ENCODE measurements at regions not wholly inside any gene's neighbourhood (a gene's known extent, or its start where the extent isn't known, plus 50 kb on each side); places are given as distances from the start of the nearest gene placed in this dataset.

- H3K4me3 ChIP-seq = no peak overlapping the region
- peaks cover 24% of the 10 kb centered on the region for H3K27me3 ChIP-seq (ENCODE audit: low read depth)
- DNase-seq = no peak
- TF ChIP-seq, protein P1, sequence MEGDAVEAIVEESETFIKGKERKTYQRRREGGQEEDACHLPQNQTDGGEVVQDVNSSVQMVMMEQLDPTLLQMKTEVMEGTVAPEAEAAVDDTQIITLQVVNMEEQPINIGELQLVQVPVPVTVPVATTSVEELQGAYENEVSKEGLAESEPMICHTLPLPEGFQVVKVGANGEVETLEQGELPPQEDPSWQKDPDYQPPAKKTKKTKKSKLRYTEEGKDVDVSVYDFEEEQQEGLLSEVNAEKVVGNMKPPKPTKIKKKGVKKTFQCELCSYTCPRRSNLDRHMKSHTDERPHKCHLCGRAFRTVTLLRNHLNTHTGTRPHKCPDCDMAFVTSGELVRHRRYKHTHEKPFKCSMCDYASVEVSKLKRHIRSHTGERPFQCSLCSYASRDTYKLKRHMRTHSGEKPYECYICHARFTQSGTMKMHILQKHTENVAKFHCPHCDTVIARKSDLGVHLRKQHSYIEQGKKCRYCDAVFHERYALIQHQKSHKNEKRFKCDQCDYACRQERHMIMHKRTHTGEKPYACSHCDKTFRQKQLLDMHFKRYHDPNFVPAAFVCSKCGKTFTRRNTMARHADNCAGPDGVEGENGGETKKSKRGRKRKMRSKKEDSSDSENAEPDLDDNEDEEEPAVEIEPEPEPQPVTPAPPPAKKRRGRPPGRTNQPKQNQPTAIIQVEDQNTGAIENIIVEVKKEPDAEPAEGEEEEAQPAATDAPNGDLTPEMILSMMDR (IDR thresholded peaks at IDR 0.05; ENCODE audit: borderline replicate concordance) = no peak
- no peaks in the 10 kb centered on the region for H3K9me3 ChIP-seq (replicated peaks)
- no peak overlapping the region for H3K27ac ChIP-seq (replicated peaks)
- no peaks in the 10 kb centered on the region for H3K4me1 ChIP-seq
- intact Hi-C loops (cut with micrococcal nuclease) = no loop called here
- H3K36me3 ChIP-seq = no peaks in the 10 kb centered on the region
Measured at GRCh38 chr12:65663097-65663496, 161.2 kb upstream of the HMGA2 start.

DNA sequence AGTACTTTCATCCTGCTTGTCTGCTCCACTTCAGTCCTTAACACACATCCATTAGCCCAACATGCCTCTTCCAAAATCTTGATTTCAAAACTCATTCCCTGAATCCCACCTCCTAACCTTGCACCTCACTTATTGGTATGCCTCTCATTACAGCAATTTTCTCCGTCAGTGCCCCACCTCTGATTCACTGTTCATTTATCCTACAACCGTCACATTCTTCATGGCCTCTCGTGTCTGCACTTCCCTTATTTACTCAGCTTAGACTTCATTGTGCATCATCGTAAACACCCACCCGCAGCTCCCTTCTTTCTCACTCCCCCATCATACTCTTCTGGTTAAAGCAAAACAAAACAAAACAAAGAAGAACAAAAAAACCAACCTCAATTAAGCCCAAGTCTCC, 160.6 kb upstream of the HMGA2 start:
- H3K27me3 ChIP-seq (ENCODE audit: low read depth) = peaks cover 24% of the 10 kb centered on the region
- H3K4me3 ChIP-seq = no peak overlapping the region
- TF ChIP-seq, protein P1 (IDR thresholded peaks at IDR 0.05; ENCODE audit: borderline replicate concordance) = no peak
- H3K36me3 ChIP-seq = no peaks in the 10 kb centered on the region
- DNase-seq = no peak
- H3K4me1 ChIP-seq = no peaks in the 10 kb centered on the region
- H3K9me3 ChIP-seq (replicated peaks) = no peaks in the 10 kb centered on the region
- intact Hi-C loops (cut with micrococcal nuclease) = no loop called here
- no peak overlapping the region for H3K27ac ChIP-seq (replicated peaks)

DNA sequence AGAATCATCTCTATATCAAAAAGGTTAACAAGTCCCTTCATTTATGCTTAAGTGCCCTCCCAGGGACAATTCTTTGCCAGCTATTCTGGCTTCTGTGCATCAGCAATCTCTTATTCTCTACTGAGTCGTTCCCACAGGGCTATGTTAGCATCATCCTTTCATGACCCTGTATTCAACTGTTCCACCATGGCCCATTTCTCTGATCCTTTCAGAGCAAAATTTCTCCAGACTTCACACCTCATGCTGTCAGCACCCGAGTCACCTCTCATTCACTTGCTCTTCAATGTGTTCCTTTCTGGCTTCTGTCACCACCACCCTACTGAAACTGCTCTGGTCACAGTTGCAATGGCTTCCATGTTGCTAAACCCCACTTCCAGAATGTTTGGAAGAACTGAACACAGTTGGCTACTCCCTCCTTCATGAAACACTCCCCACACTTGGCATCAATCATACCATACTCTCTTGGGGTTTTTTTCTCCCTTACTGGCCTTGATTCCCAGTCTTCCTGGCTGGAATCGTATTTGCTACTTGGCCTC, 159.5 kb upstream of the HMGA2 start:
- peaks cover 22% of the 10 kb centered on the region for H3K27me3 ChIP-seq (ENCODE audit: low read depth)
- no peaks in the 10 kb centered on the region for H3K36me3 ChIP-seq
- intact Hi-C loops (cut with micrococcal nuclease) = no loop called here
- no peaks in the 10 kb centered on the region for H3K9me3 ChIP-seq (replicated peaks)
- H3K4me3 ChIP-seq = no peak overlapping the region
- no peak for DNase-seq
- no peak overlapping the region for H3K27ac ChIP-seq (replicated peaks)
- TF ChIP-seq, protein P1 (IDR thresholded peaks at IDR 0.05; ENCODE audit: borderline replicate concordance) = no peak
- H3K4me1 ChIP-seq = no peaks in the 10 kb centered on the region

- TF ChIP-seq, protein P1 (IDR thresholded peaks at IDR 0.05; ENCODE audit: borderline replicate concordance) = no peak
- Histone ChIP-seq H3K9me3 (replicated peaks) (no peaks in the 10 kb centered on the region), H3K4me3 (no peak overlapping the region), H3K36me3 (no peaks in the 10 kb centered on the region), H3K4me1 (no peaks in the 10 kb centered on the region), H3K27ac (replicated peaks) (no peak overlapping the region), H3K27me3 (ENCODE audit: low read depth) (peaks cover 16% of the 10 kb centered on the region)
- no peak for DNase-seq
- intact Hi-C loops (cut with micrococcal nuclease) = no loop called here
Measured at GRCh38 chr12:65665817-65666216, 158.5 kb upstream of the HMGA2 start.

DNA sequence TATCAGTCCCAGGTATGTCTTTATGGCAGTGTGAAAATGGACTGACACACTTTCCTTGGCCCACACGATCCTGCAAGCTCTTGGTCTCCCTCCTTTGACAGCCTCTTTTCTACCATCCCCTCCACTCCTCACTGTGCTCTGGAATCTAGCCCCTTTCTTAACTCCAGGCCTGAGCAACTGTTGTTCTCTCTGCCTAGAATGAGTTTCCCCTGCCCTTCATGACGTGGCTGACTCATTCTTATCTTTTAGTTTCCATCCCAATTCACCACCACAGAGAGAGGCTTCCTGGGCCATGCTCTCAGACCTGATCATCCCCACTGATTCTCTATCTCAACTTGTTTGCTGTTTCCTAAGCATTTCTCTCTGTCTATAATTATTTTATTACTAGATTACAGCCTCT, 157.4 kb upstream of the HMGA2 start:
- Histone ChIP-seq H3K36me3 (no peaks in the 10 kb centered on the region), H3K27me3 (ENCODE audit: low read depth) (peaks cover 16% of the 10 kb centered on the region), H3K4me3 (no peak overlapping the region), H3K27ac (replicated peaks) (no peak overlapping the region), H3K4me1 (no peaks in the 10 kb centered on the region), H3K9me3 (replicated peaks) (no peaks in the 10 kb centered on the region)
- TF ChIP-seq, protein P1 (IDR thresholded peaks at IDR 0.05; ENCODE audit: borderline replicate concordance) = no peak
- intact Hi-C loops (cut with micrococcal nuclease) = no loop called here
- DNase-seq = no peak

Data from left ventricle myocardium inferior (tissue), 1 donor.